Bronchial epithelial cell (primary cell): ENCODE measurements at regions not wholly inside any gene's neighbourhood (a gene's known extent, or its start where the extent isn't known, plus 50 kb on each side); places are given as distances from the start of the nearest gene placed in this dataset.
"Not testable (repeated sequence)": the region's sequence is repeated elsewhere in the genome, so short reads cannot be mapped to it uniquely, and the experiment has no call there.

Source experiments
- DNase-seq: peaks from one replicate; pipeline ENCODE4 v3.0.0-alpha.2; 2010; ENCODE audit warnings: low read depth
- FAIRE-seq: peaks from 2 replicates; lab custom pipeline; 2011; peaks lifted over from hg19 to GRCh38; lab: Jason Lieb, UNC
- H3K27me3 ChIP-seq: 2 replicates; pipeline ENCODE4 v1.5.1; 2011; ENCODE audit warnings: low read length; ENCODE audit not compliant: control insufficient read depth, insufficient read depth
- H3K36me3 ChIP-seq: 2 replicates; pipeline ENCODE4 v1.5.1; 2011; ENCODE audit warnings: low read length; ENCODE audit not compliant: control insufficient read depth, insufficient read depth
- H3K4me3 ChIP-seq: 2 replicates; pipeline ENCODE4 v1.5.1; 2011; ENCODE audit warnings: mild to moderate bottlenecking, low read depth, low read length, control low read depth
- TF ChIP-seq, protein P1 (sequence below): IDR thresholded peaks from 2 replicates; pipeline ENCODE4 v1.5.1; 2011; ENCODE audit warnings: mild to moderate bottlenecking, moderate library complexity, low read length, control low read depth, inconsistent platforms; ENCODE audit not compliant: insufficient read depth, severe bottlenecking

- Histone ChIP-seq H3K27me3 (no peaks in the 10 kb centered on the region), H3K4me3 (no peak overlapping the region), H3K36me3 (no peaks in the 10 kb centered on the region)
- DNase-seq (no peak), FAIRE-seq (no peak)
- TF ChIP-seq, protein P1, sequence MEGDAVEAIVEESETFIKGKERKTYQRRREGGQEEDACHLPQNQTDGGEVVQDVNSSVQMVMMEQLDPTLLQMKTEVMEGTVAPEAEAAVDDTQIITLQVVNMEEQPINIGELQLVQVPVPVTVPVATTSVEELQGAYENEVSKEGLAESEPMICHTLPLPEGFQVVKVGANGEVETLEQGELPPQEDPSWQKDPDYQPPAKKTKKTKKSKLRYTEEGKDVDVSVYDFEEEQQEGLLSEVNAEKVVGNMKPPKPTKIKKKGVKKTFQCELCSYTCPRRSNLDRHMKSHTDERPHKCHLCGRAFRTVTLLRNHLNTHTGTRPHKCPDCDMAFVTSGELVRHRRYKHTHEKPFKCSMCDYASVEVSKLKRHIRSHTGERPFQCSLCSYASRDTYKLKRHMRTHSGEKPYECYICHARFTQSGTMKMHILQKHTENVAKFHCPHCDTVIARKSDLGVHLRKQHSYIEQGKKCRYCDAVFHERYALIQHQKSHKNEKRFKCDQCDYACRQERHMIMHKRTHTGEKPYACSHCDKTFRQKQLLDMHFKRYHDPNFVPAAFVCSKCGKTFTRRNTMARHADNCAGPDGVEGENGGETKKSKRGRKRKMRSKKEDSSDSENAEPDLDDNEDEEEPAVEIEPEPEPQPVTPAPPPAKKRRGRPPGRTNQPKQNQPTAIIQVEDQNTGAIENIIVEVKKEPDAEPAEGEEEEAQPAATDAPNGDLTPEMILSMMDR, result no peak
These were observed 1348.0 kb downstream of the RAPGEF2 start for GRCh38 chr4:160450876-160451275.

GRCh38 chr4:160481696-160482690, 1379.1 kb downstream of the RAPGEF2 start:
- H3K36me3 ChIP-seq, DNase-seq, H3K27me3 ChIP-seq, H3K4me3 ChIP-seq, FAIRE-seq: not testable (repeated sequence)

DNA sequence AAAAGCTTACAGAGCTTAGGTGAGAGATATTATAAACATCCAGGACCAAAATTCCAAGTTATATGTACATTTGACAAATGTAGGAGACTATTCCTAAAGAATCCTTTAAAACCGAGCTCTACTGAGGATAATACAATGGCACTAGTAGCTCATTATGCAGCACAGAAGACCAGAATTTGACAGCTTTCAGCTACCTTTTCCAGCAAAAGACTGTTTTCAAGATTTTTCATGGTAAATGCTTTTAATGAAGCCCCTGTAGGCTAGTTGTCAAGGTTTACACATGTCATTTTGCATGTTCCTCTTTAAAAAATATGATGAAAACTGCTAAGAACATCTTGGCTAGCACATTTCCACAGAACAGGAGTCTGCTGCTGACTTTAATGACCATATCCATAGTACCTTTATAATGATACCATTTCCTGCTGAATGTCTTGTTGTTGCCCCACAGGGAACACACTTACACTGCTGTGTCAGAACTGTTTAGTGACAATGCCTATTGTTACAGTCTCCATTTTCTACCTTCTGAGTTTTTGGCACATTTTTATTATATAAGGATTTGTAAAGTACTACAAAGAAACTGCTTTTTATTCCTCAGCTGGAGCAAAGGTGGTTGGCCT, 1382.3 kb downstream of the RAPGEF2 start:
- Histone ChIP-seq H3K36me3 (no peaks in the 10 kb centered on the region), H3K27me3 (no peaks in the 10 kb centered on the region), H3K4me3 (no peak overlapping the region)
- TF ChIP-seq, protein P1, result no peak
- DNase-seq (no peak), FAIRE-seq (no peak)

- DNase-seq (no peak), FAIRE-seq (no peak)
- Histone ChIP-seq H3K36me3 (no peaks in the 10 kb centered on the region), H3K4me3 (no peak overlapping the region), H3K27me3 (no peaks in the 10 kb centered on the region)
- TF ChIP-seq, protein P1, result no peak
These were observed 1389.3 kb downstream of the RAPGEF2 start for GRCh38 chr4:160492181-160492580.

GRCh38 chr4:160493206-160493605, 1390.3 kb downstream of the RAPGEF2 start:
- no peak for FAIRE-seq
- H3K36me3 ChIP-seq, result no peaks in the 10 kb centered on the region
- TF ChIP-seq, protein P1, result no peak

GRCh38 chr4:160495356-160495755, 1392.5 kb downstream of the RAPGEF2 start:
- no peak for DNase-seq
- no peak for FAIRE-seq
- Histone ChIP-seq H3K4me3 (no peak overlapping the region), H3K27me3 (no peaks in the 10 kb centered on the region), H3K36me3 (no peaks in the 10 kb centered on the region)
- TF ChIP-seq, protein P1, result no peak

More at GRCh38 chr4:160493206-160493605, 1390.3 kb downstream of the RAPGEF2 start:
- no peak for DNase-seq
- no peaks in the 10 kb centered on the region for H3K27me3 ChIP-seq
- no peak overlapping the region for H3K4me3 ChIP-seq
